NB4 (cell line): ENCODE measurements at regions not wholly inside any gene's neighbourhood (a gene's known extent, or its start where the extent isn't known, plus 50 kb on each side); places are given as distances from the start of the nearest gene placed in this dataset.

Experiments
- DNase-seq: peaks from one replicate; pipeline ENCODE4 v3.0.0; 2010; ENCODE audit warnings: low read depth
- H3K4me3 ChIP-seq: one replicate; pipeline ENCODE4 v1.5.1; 2011; ENCODE audit warnings: mild to moderate bottlenecking, low read depth, low read length, moderate library complexity
- CTCF ChIP-seq: IDR thresholded peaks from one replicate; pipeline ENCODE4 v1.5.1; 2012; ENCODE audit warnings: low read depth, low read length
- MAX ChIP-seq: IDR thresholded peaks from 2 replicates; pipeline ENCODE4 v1.6.1; 2011; ENCODE audit warnings: low read depth, low read length
- MYC ChIP-seq: IDR thresholded peaks from 2 replicates; pipeline ENCODE4 v1.6.1; 2011; ENCODE audit warnings: low read depth, low read length
- POLR2A ChIP-seq: IDR thresholded peaks from 2 replicates; pipeline ENCODE4 v1.6.1; 2011; ENCODE audit warnings: mild to moderate bottlenecking; ENCODE audit not compliant: insufficient read length; ENCODE audit errors: extremely low read depth

GRCh38 chr11:23687991-23688390 is 808.9 kb upstream of the LUZP2 start:
- TF ChIP-seq CTCF (no peak), MAX (no peak), MYC (no peak), POLR2A (no peak)
- no peak for DNase-seq
- no peak overlapping the region for H3K4me3 ChIP-seq

- DNase-seq, result no peak
- no peak overlapping the region for H3K4me3 ChIP-seq
- TF ChIP-seq MYC, result no peak
- TF ChIP-seq POLR2A, result no peak
- no peak for TF ChIP-seq MAX
- no peak for TF ChIP-seq CTCF
These were observed 808.4 kb upstream of the LUZP2 start for GRCh38 chr11:23688411-23688810.

GRCh38 chr11:23688835-23689234 is 808.0 kb upstream of the LUZP2 start:
- H3K4me3 ChIP-seq, result no peak overlapping the region
- peak; percentile 34 for DNase-seq
- TF ChIP-seq CTCF (no peak), MAX (no peak)

GRCh38 chr11:23696688-23697415 is 800.0 kb upstream of the LUZP2 start:
- no peak for TF ChIP-seq MYC
- TF ChIP-seq CTCF, result no peak
- TF ChIP-seq POLR2A, result no peak
- TF ChIP-seq MAX, result no peak
- H3K4me3 ChIP-seq, result no peak overlapping the region
- no peak for DNase-seq

GRCh38 chr11:23704183-23704582 is 792.7 kb upstream of the LUZP2 start:
- TF ChIP-seq MYC (no peak), MAX (no peak), CTCF (no peak), POLR2A (no peak)
- H3K4me3 ChIP-seq, result no peak overlapping the region
- no peak for DNase-seq

GRCh38 chr11:23711981-23712380 is 784.9 kb upstream of the LUZP2 start:
- no peak overlapping the region for H3K4me3 ChIP-seq
- TF ChIP-seq CTCF (no peak), MYC (no peak), POLR2A (no peak), MAX (no peak)
- no peak for DNase-seq
